GM12873 (cell line): ENCODE measurements at regions not wholly inside any gene's neighbourhood (a gene's known extent, or its start where the extent isn't known, plus 50 kb on each side); places are given as distances from the start of the nearest gene placed in this dataset.

Source experiments
- CTCF ChIP-seq: IDR thresholded peaks from 2 replicates; pipeline ENCODE4 v1.5.1; 2012; ENCODE audit warnings: low read depth, mild to moderate bottlenecking, moderate library complexity, low read length, control low read depth; ENCODE audit not compliant: insufficient read depth; ENCODE audit errors: missing control alignments

GRCh38 chr4:184536881-184537248, 62.5 kb upstream of the IRF2 start:
- TF ChIP-seq CTCF: no peak

- no peak for TF ChIP-seq CTCF
These were observed 61.9 kb upstream of the IRF2 start for GRCh38 chr4:184536065-184536880.

GRCh38 chr4:184534511-184535391, 60.4 kb upstream of the IRF2 start:
- TF ChIP-seq CTCF: no peak

- no peak for TF ChIP-seq CTCF
These were observed 59.6 kb upstream of the IRF2 start for GRCh38 chr4:184533908-184534307.

- TF ChIP-seq CTCF: no peak
These were observed 56.7 kb upstream of the IRF2 start for GRCh38 chr4:184531008-184531407.

GRCh38 chr4:184529283-184529682, 54.9 kb upstream of the IRF2 start:
- TF ChIP-seq CTCF: no peak

GRCh38 chr4:184528713-184529112, 54.4 kb upstream of the IRF2 start:
- TF ChIP-seq CTCF: no peak
